Suppressor macrophage (primary cell): ENCODE measurements at regions not wholly inside any gene's neighbourhood (a gene's known extent, or its start where the extent isn't known, plus 50 kb on each side); places are given as distances from the start of the nearest gene placed in this dataset.

ENCODE experiments used
- DNase-seq, 4 experiments: peaks; one replicate each; pipeline ENCODE4 v3.0.0-alpha.2; 2020 to 2022

- DNase-seq: no peak
Measured at GRCh38 chr16:77555126-77555525, 120.3 kb upstream of the ADAMTS18 start.

- no peak for DNase-seq
Measured at GRCh38 chr16:77555791-77556190, 121.0 kb upstream of the ADAMTS18 start.

- no peak for DNase-seq
Measured at GRCh38 chr16:77556201-77556873, 121.5 kb upstream of the ADAMTS18 start.

- no peak for DNase-seq
Measured at GRCh38 chr16:77557385-77557784, 122.6 kb upstream of the ADAMTS18 start.

- no peak for DNase-seq
Measured at GRCh38 chr16:77558786-77559185, 124.0 kb upstream of the ADAMTS18 start.

GRCh38 chr16:77562497-77562896 lies 127.7 kb upstream of the ADAMTS18 start:
- DNase-seq: no peak

GRCh38 chr16:77564791-77565390 lies 130.1 kb upstream of the ADAMTS18 start:
- peak in 1 of 4 experiments; percentile 3 for DNase-seq

- no peak for DNase-seq
Measured at GRCh38 chr16:77569406-77569805, 134.6 kb upstream of the ADAMTS18 start.

- no peak for DNase-seq
Measured at GRCh38 chr16:77570574-77570973, 135.7 kb upstream of the ADAMTS18 start.

GRCh38 chr16:77571115-77571862 lies 136.5 kb upstream of the ADAMTS18 start:
- no peak for DNase-seq

GRCh38 chr16:77574867-77575624 lies 140.2 kb upstream of the ADAMTS18 start:
- DNase-seq: no peak

- peak in 1 of 4 experiments; percentile 3 for DNase-seq
Measured at GRCh38 chr16:77579351-77579891, 142.9 kb upstream of the NUDT7 start.

GRCh38 chr16:77581706-77582105 lies 140.6 kb upstream of the NUDT7 start:
- DNase-seq: no peak

GRCh38 chr16:77584205-77584859 lies 138.0 kb upstream of the NUDT7 start:
- peak; percentile 67 to 73 (median 68) for DNase-seq

- peak in 3 of 4 experiments; percentile 6 to 26 (median 7) for DNase-seq
Measured at GRCh38 chr16:77585379-77586251, 136.7 kb upstream of the NUDT7 start.

GRCh38 chr16:77588389-77588788 lies 133.9 kb upstream of the NUDT7 start:
- no peak for DNase-seq

- no peak for DNase-seq
Measured at GRCh38 chr16:77589071-77589765, 133.1 kb upstream of the NUDT7 start.

- no peak for DNase-seq
Measured at GRCh38 chr16:77590707-77591106, 131.6 kb upstream of the NUDT7 start.

- DNase-seq: no peak
Measured at GRCh38 chr16:77591347-77591746, 131.0 kb upstream of the NUDT7 start.

- DNase-seq: no peak
Measured at GRCh38 chr16:77592021-77592420, 130.3 kb upstream of the NUDT7 start.
